GM21515 (cell line): ENCODE measurements at regions not wholly inside any gene's neighbourhood (a gene's known extent, or its start where the extent isn't known, plus 50 kb on each side); places are given as distances from the start of the nearest gene placed in this dataset.
"Not testable (repeated sequence)": the region's sequence is repeated elsewhere in the genome, so short reads cannot be mapped to it uniquely, and the experiment has no call there.

ENCODE experiments used
- ATAC-seq: cut with Tn5 transposase; IDR thresholded peaks from one replicate; pipeline ENCODE4 v1.9.1; 2021; ENCODE audit not compliant: unreplicated experiment

GRCh38 chr5:9761706-9762105 lies 131.6 kb upstream of the TAS2R1 start:
- no peak for ATAC-seq

GRCh38 chr5:9752670-9753069 lies 122.5 kb upstream of the TAS2R1 start:
- ATAC-seq = not testable (repeated sequence)

- ATAC-seq = no peak
Observed at GRCh38 chr5:9743507-9743906, 113.4 kb upstream of the TAS2R1 start.

- no peak for ATAC-seq
Observed at GRCh38 chr5:9742848-9743247, 112.7 kb upstream of the TAS2R1 start.

- ATAC-seq = no peak
Observed at GRCh38 chr5:9739135-9739534, 109.0 kb upstream of the TAS2R1 start.

- ATAC-seq = no peak
Observed at GRCh38 chr5:9737265-9737664, 107.1 kb upstream of the TAS2R1 start.

- ATAC-seq = no peak
Observed at GRCh38 chr5:9733486-9733885, 103.3 kb upstream of the TAS2R1 start.

- ATAC-seq = no peak
Observed at GRCh38 chr5:9731159-9731558, 101.0 kb upstream of the TAS2R1 start.

- ATAC-seq = no peak
Observed at GRCh38 chr5:9728261-9728660, 98.1 kb upstream of the TAS2R1 start.

- ATAC-seq = no peak
Observed at GRCh38 chr5:9726931-9727330, 96.8 kb upstream of the TAS2R1 start.

- ATAC-seq = not testable (repeated sequence)
Observed at GRCh38 chr5:9725265-9725664, 95.1 kb upstream of the TAS2R1 start.

GRCh38 chr5:9724707-9725106 lies 94.6 kb upstream of the TAS2R1 start:
- no peak for ATAC-seq

GRCh38 chr5:9722601-9723180 lies 92.5 kb upstream of the TAS2R1 start:
- ATAC-seq = no peak

- ATAC-seq = no peak
Observed at GRCh38 chr5:9721161-9721560, 91.0 kb upstream of the TAS2R1 start.

GRCh38 chr5:9720361-9720760 lies 90.2 kb upstream of the TAS2R1 start:
- no peak for ATAC-seq

GRCh38 chr5:9716838-9717281 lies 86.7 kb upstream of the TAS2R1 start:
- ATAC-seq = no peak

- ATAC-seq = no peak
Observed at GRCh38 chr5:9715891-9716335, 85.8 kb upstream of the TAS2R1 start.

- no peak for ATAC-seq
Observed at GRCh38 chr5:9713959-9714586, 83.9 kb upstream of the TAS2R1 start.

GRCh38 chr5:9713356-9713755 lies 83.2 kb upstream of the TAS2R1 start:
- ATAC-seq = no peak

- no peak for ATAC-seq
Observed at GRCh38 chr5:9712911-9713310, 82.8 kb upstream of the TAS2R1 start.

GRCh38 chr5:9712506-9712905 lies 82.4 kb upstream of the TAS2R1 start:
- ATAC-seq = no peak

GRCh38 chr5:9710069-9710468 lies 79.9 kb upstream of the TAS2R1 start:
- ATAC-seq = no peak
